Choroid plexus epithelial cell (primary cell): ENCODE measurements at regions not wholly inside any gene's neighbourhood (a gene's known extent, or its start where the extent isn't known, plus 50 kb on each side); places are given as distances from the start of the nearest gene placed in this dataset.
A peak's percentile ranks its signal among the peaks of the same experiment; 100 is the strongest.
"Not testable (repeated sequence)": the region's sequence is repeated elsewhere in the genome, so short reads cannot be mapped to it uniquely, and the experiment has no call there.

Experiments used
- DNase-seq: peaks from one replicate; pipeline ENCODE4 v3.0.0-alpha.2; 2010; ENCODE audit warnings: low read depth
- H3K4me3 ChIP-seq: 2 replicates; pipeline ENCODE4 v1.5.1; 2011; ENCODE audit warnings: low read depth, mild to moderate bottlenecking, control low read depth, low read length, moderate library complexity
- CTCF ChIP-seq: conservative IDR thresholded peaks from 2 replicates; pipeline ENCODE4 v1.5.1; 2011; ENCODE audit warnings: low read depth, mild to moderate bottlenecking, control low read depth, inconsistent platforms, low read length, moderate library complexity

DNA sequence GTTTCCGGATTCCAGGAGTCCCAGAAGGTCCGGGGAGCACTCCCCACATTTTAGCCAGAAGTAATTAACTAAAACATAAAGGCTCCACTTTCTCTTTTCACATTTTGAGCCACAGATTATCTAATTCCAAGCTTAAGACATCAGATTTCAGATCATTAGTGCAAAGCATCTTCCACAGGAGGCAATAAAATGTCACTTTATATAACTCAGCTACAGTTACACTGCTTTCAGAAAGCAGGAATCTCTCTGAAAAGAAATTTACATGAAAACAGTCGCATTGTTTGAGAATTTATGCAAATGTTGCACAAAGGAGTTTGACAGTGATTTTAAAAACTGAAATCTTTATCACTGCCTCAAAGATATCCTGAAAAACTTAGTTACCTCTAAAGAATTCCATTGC lies 99.7 kb downstream of the LMO4 start:
- no peak for DNase-seq
- H3K4me3 ChIP-seq = no peak overlapping the region
- TF ChIP-seq CTCF = no peak

GRCh38 chr1:87428883-87429282 lies 100.2 kb downstream of the LMO4 start:
- DNase-seq = no peak
- no peak for TF ChIP-seq CTCF
- no peak overlapping the region for H3K4me3 ChIP-seq

DNA sequence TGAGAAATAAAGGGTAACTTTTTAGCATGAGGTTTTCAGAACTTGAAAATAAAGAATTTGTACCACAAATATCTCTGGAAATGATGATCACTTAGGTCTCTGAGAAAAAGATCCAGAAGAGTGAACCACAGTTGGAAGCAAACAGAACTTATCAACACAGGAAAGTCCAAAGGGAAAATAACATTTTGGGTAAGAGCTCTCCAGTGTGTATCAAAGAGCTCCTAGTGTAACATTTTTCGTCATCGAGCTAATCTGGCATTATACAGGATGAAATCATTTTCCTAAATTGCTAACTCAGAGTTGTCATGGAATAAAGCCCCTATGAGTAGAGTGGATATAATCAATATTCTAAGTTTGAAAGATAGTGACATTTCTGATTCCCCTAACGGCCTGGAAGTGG lies 104.0 kb downstream of the LMO4 start:
- DNase-seq = no peak
- no peak overlapping the region for H3K4me3 ChIP-seq
- no peak for TF ChIP-seq CTCF

DNA sequence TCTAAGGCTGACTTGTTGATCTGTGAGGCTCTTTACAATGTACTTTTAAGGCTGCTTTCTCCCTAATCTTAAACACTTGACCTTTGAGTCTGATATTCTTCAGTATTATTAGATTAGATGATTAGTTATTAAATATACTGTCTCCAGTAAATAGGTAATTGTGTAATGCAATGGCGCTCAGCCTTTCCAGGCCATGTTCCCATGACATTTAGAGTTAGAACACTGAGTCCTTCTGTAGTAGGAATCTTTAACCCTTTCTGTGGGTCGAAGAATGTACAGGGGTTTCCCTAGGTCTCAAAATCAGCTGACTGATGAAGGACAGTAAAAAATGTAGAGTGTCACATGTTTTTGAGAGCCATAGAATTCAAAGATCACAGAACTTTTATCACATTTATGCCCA lies 104.4 kb downstream of the LMO4 start:
- H3K4me3 ChIP-seq, DNase-seq: not testable (repeated sequence)

- TF ChIP-seq CTCF = no peak
- DNase-seq = peak; percentile 49
Observed at GRCh38 chr1:87435484-87435883, 106.8 kb downstream of the LMO4 start.

GRCh38 chr1:87436115-87436514 lies 107.4 kb downstream of the LMO4 start:
- H3K4me3 ChIP-seq, DNase-seq: not testable (repeated sequence)

More at GRCh38 chr1:87435484-87435883, 106.8 kb downstream of the LMO4 start:
- no peak overlapping the region for H3K4me3 ChIP-seq

- TF ChIP-seq CTCF = no peak
- no peak for DNase-seq
- H3K4me3 ChIP-seq = no peak overlapping the region
Observed at GRCh38 chr1:87436534-87436933, 107.9 kb downstream of the LMO4 start.

GRCh38 chr1:87437663-87438295 lies 109.1 kb downstream of the LMO4 start:
- DNase-seq = no peak
- TF ChIP-seq CTCF = no peak
- H3K4me3 ChIP-seq = no peak overlapping the region
